H7 (cell line): ENCODE measurements at regions not wholly inside any gene's neighbourhood (a gene's known extent, or its start where the extent isn't known, plus 50 kb on each side); places are given as distances from the start of the nearest gene placed in this dataset.
"Not testable (repeated sequence)": the region's sequence is repeated elsewhere in the genome, so short reads cannot be mapped to it uniquely, and the experiment has no call there.

Source experiments
- DNase-seq: peaks from one replicate; pipeline ENCODE4 v3.0.0; 2012
- H3K27me3 ChIP-seq: 2 replicates; pipeline ENCODE4 v1.6.0; 2011; ENCODE audit warnings: mild to moderate bottlenecking, low read length; ENCODE audit not compliant: control insufficient read depth, insufficient read depth
- H3K36me3 ChIP-seq: replicated peaks from 2 replicates; pipeline ENCODE4 v1.5.1; 2011; ENCODE audit warnings: low read length; ENCODE audit not compliant: control insufficient read depth, insufficient read depth
- H3K4me3 ChIP-seq: 2 replicates; pipeline ENCODE4 v1.5.1; 2011; ENCODE audit warnings: low read depth, mild to moderate bottlenecking, control low read depth, low read length, moderate library complexity; ENCODE audit not compliant: insufficient read depth

DNA sequence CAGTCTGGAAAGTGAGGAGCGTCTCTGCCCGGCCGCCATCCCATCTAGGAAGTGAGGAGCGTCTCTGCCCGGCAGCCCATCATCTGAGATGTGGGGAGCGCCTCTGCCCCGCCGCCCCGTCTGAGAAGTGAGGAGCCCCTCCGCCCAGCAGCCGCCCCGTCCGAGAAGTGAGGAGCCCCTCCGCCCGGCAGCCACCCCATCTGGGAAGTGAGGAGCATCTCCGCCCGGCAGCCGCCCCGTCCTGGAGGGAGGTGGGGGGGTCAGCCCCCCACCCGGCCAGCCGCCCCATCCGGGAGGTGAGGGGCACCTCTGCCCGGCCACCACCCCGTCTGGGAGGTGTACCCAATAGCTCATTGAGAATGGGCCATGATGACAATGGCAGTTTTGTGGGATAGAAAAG, 75.4 kb upstream of the EXOC4 start:
- not testable (repeated sequence) for H3K4me3 ChIP-seq, H3K36me3 ChIP-seq, DNase-seq, H3K27me3 ChIP-seq

DNA sequence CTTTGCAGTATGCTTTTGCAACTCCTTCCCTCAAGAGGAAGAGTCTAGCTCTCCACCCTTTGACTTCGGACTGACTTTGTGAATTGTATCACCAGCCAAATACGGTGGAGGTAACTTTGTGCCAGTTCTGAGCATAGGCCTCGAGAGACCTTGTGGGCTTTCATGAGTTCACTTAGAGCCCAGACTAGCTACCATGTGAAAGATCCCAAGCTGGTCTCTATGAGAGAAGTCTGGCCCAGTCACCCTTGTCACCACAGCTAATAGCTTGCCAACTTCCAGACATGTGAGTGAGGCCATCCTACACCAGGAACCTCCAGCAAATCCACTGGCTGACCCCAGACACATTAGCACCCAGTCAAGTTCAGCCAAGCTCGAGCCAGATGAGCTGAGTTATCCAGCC, 72.2 kb upstream of the EXOC4 start:
- Histone ChIP-seq H3K4me3 (no peak overlapping the region), H3K36me3 (no peaks in the 10 kb centered on the region), H3K27me3 (no peaks in the 10 kb centered on the region)
- DNase-seq: no peak

DNA sequence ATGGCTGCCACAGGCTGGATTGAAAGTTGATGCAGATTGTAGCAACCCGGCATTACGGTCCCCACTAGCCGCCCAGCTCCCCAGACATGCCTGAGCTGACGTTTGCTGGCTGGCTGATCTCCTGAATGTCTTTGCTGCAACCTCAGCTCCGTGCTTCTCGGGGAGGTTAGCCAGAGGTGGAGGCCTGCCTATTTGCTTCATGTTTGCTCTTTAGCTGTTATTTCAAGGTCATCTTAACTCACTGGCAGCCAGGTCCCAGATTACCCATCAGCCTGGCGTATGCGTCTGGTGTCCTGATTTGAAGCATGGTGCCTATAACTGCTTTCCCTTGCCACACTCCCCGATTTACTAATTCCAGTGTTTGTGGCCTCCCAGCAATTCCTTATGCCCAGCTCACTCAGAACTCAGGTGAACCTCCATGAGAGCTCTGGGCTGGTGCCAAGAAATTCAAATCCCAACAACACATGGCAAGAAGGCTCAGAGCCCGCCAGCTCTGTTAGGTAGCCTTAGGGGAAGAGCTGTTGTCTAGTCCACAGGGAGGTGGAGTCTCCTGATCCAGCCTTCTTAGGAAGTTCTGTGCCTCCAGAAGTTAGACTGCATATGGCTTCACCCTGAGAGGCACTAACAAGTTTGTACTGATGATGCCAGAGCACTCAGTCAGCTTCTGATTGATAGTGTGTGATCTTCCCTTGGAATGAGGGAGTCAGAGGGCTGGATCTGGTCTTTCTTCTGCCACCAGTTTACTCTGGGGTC, 69.7 kb upstream of the EXOC4 start:
- Histone ChIP-seq H3K4me3 (no peak overlapping the region), H3K27me3 (no peaks in the 10 kb centered on the region), H3K36me3 (no peaks in the 10 kb centered on the region)
- no peak for DNase-seq

DNA sequence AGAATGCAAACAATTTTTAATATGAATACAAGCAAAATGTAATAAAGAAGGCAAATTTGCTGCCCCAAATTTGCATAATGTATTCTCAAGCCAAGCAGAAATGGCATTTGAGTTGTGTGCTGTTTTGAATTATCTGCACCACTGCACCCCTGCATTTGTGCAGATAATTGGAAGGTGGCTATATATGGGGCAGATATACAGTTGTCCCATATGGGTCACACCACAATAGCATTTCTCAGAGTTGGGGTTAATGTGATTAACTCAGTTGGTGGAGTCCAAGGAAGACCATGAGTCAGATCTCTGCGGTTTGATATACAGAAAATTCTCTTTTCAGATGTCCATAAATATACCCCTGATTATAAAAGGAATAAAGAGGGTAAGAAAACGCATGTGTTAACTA, 68.9 kb upstream of the EXOC4 start:
- H3K36me3 ChIP-seq: no peaks in the 10 kb centered on the region
- no peak overlapping the region for H3K4me3 ChIP-seq
- DNase-seq: no peak
- H3K27me3 ChIP-seq: no peaks in the 10 kb centered on the region

DNA sequence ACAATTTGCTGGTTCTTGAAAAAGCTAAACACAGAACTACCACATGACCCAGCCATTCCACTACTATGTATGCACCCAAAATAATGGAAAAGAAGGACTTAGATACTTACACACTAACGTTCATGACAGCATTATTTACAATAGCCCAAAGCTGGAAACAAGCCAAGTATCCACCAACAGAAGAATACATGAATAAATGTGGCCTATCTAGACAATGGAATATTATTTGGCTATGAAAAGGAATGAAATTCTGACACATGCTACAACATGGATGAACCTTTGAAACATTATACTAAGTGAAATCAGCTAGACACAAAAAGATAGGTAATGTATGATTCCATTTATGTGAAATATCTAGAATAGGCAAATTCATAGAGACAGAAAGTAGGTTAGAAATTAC, 67.4 kb upstream of the EXOC4 start:
- H3K27me3 ChIP-seq: no peaks in the 10 kb centered on the region

DNA sequence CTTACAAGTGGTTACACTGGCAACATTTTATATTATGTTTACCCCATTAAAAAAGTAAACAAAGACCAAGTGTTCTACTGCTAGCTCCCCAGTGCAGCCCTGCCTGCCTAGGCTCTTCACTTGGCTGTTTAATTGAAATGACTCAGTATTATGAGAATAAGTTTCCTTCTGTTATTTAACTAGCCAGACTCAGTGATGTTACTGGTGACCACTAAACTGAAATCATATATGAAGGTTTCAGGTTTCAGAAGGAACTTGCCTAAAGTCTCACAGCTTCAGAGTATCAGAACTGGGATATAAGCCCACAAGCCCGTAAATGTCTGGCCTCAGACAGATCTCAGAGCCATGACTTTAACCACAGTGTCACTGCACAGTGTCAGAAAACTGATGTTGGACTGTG, 66.8 kb upstream of the EXOC4 start:
- DNase-seq: no peak
- H3K27me3 ChIP-seq: no peaks in the 10 kb centered on the region
- H3K4me3 ChIP-seq: no peak overlapping the region
- H3K36me3 ChIP-seq: no peaks in the 10 kb centered on the region

More for the DNA sequence above, 67.4 kb upstream of the EXOC4 start:
- Histone ChIP-seq H3K4me3 (no peak overlapping the region), H3K36me3 (no peaks in the 10 kb centered on the region)
- DNase-seq: no peak

DNA sequence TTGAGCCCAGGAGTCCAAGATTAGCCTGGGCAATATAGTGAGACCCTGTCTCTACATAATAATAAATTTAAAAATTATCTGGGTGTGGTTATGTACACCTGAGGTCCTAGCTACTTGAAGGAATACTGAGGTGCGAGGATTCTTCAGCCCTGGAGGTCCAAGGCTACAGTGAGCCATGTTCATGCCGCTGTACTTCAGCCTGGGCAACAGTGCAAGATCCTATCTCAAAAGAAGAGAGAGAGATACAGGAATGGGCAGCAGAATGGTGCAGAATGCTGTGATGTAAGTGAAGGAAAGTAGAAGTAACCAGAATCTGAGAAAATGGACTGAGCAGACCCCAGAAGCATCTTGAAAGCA, 62.7 kb upstream of the EXOC4 start:
- no peaks in the 10 kb centered on the region for H3K36me3 ChIP-seq
- no peak overlapping the region for H3K4me3 ChIP-seq
- H3K27me3 ChIP-seq: no peaks in the 10 kb centered on the region
- DNase-seq: no peak

DNA sequence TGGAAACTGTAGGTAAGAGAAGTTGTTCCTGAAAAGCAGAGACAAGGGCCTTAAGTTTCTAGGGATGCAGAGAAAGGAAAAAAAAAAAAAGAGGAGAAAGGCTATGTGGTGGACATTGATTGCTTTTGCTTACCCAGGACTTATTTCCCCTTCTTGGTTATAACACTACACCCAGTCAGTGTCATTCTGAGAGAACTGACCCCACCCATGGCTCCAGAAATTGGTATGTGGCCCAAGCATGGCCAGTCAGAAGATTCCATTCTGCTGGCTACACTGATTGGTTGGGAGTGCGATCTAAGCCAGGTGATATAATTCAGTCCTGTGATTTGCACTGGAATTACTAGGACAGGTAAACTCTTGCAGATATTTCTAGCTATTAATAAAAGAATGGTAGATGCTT, 62.2 kb upstream of the EXOC4 start:
- no peak for DNase-seq
- H3K27me3 ChIP-seq: no peaks in the 10 kb centered on the region
- H3K4me3 ChIP-seq: no peak overlapping the region
- no peaks in the 10 kb centered on the region for H3K36me3 ChIP-seq

DNA sequence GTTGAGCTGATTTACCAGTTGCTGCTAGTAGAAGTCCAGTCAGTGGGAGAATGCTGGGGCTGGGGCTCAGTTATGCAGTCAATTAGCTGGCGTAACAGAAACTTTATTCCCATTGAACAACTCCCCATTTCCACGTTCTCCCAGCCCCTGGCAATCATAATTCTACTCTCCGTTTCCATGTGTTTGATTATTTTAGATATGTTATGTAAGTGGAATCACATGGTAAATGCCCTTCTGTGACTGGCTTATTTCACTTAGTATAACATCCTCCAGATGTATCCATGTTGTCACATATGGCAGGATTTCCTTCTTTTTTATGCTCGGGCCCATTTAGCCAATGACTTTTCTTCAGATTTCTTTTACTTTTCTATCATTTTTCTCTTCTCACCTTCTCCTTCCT, 61.1 kb upstream of the EXOC4 start:
- no peak for DNase-seq
- Histone ChIP-seq H3K27me3 (no peaks in the 10 kb centered on the region), H3K4me3 (no peak overlapping the region), H3K36me3 (no peaks in the 10 kb centered on the region)

DNA sequence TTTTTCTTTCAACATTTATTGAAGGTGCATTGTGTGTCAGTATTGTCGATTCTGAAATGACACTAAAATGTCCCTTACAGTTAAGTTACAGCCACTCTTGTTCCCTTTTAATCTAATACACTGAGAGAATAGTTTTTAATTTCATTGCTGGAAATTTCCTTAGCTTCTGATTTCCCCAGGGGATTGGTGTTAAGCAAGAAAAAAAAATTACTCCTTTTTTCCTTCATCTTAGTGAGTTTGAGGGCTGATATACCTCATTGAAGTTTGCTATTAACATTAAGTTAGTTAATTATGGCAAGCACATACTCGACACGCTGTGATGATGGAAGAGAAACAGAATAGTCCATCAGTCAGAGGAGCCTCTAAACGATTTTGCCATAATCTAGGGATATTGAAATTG, 57.0 kb upstream of the EXOC4 start:
- H3K4me3 ChIP-seq: no peak overlapping the region
- H3K36me3 ChIP-seq: no peaks in the 10 kb centered on the region
- DNase-seq: no peak
- H3K27me3 ChIP-seq: no peaks in the 10 kb centered on the region

DNA sequence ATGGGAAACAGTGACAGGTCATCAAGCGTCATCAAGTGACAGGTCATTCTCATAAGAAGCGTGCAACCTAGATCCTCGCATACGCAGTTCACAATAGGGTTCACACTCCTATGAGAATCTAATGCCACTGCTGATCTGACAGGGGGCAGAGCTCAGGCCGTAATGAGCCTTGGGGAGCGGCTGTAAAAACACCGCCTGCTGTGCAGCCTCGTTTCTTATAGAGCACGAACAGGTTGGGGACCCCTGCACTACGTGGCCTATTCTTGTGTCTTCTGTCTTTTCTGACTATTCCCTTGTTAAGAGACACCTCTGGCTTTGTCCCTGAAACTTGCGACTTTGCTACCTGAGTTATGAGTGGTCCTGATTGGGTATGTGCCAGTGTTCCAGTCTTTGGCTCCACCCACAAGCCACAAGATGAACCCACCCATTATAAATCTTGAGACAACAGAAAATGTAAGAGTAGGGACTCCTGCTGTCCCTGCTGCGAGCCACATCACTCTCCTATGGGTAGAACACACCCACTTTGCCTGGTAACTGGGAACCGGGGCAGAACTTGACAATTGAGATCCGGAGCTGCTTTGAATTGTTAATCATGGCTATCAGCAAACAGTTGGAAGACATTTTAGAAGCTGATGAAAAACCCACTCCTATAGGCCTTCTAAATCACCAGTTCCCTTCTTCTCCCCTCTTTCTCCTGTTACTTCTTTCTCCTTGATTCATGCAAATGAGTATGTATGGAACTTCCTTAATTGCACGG, 55.8 kb upstream of the EXOC4 start:
- Histone ChIP-seq H3K36me3 (no peaks in the 10 kb centered on the region), H3K4me3 (peak overlapping the region; percentile 3; the same call in 1 of the 2 replicates), H3K27me3 (no peaks in the 10 kb centered on the region)
- peak; percentile 73 for DNase-seq

DNA sequence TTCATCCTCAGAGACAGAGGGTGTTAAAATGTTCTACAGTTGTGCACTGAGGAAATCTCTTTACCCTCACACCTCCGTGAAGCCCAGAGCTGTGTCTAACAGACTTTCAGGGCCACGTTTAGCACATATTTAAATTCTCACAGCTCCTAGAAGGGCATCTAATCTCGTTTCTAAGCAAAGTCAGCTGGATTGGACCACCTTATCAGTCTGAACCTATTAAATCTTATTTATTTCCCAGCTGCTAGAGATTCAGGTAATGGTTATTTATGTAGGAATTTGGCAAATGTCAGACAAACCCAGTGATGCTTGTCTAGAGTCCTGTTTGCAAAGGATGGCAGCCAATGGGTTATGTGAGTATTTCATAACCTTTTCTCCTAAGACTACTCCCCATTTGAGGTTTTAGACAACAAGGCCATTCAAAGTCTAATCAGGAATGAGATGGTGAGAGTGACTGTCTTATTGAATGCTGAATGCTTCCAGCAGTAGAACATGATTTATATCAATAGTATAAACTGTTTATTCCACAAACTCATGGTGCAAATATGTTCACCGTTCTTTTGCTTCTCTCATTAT, 54.8 kb upstream of the EXOC4 start:
- H3K4me3 ChIP-seq: no peak overlapping the region
- no peak for DNase-seq
- H3K36me3 ChIP-seq: no peaks in the 10 kb centered on the region
- no peaks in the 10 kb centered on the region for H3K27me3 ChIP-seq

DNA sequence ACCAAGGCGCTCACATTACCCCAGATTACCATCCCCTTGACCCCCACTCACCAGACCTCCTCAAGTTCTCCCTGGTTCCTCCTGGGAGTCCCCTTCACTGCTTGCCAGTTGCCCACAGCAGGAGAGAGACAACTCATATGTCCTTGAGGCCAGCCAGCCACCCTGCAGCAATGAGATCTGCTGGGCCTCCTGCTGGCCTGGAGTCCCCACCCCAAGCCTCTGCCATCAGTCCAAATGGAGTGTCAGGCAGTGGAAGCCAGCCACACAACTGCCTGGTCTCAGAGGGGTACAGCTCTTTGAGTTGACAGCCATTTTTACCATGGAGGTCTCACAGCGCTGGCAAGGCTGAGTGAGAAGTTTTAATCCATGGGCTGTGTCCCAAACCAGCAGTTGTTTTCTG, 53.0 kb upstream of the EXOC4 start:
- H3K27me3 ChIP-seq: no peaks in the 10 kb centered on the region
- DNase-seq: no peak
- no peaks in the 10 kb centered on the region for H3K36me3 ChIP-seq
- no peak overlapping the region for H3K4me3 ChIP-seq

DNA sequence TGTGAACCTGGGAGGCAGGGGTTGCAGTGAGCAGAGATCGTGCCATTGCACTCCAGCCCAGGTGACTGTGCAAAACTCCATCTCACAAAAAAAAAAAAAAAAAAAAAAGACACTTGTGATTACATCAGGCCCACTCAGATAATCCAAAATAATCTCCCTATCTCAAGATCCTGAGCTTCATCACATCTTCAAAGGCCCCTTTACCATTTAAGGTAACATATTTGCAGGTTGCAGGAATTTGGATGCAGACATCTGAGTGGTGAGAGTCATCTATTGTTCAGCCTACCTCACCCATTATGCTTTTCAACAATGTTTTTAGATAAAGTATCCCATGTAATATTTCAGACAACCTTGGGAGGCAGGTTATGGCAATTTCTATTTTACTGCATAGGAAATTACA, 51.4 kb upstream of the EXOC4 start:
- Histone ChIP-seq H3K36me3 (no peaks in the 10 kb centered on the region), H3K4me3 (no peak overlapping the region), H3K27me3 (no peaks in the 10 kb centered on the region)
- no peak for DNase-seq

DNA sequence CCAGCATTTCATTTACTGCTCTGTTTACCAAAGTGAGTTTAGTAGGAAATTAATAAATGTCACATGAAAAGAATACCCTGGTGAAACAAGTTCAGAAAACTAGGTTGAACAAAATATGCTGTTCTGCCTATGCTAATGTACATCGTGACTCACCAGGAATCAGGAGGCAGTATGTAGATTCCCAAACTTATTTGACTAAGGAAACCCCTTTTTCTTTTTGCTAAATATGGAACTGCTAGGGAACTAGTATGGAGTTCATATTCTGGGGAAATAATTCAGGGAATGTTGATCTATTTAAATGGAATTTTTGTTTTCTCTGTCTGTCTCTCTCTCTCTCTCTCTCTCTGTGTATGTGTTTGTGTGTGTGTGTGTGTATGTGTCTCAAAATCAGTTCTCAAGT, 49.9 kb upstream of the EXOC4 start:
- no peaks in the 10 kb centered on the region for H3K36me3 ChIP-seq
- no peak for DNase-seq
- no peak overlapping the region for H3K4me3 ChIP-seq
- H3K27me3 ChIP-seq: no peaks in the 10 kb centered on the region
